AG09319 (cell line): ENCODE measurements at regions not wholly inside any gene's neighbourhood (a gene's known extent, or its start where the extent isn't known, plus 50 kb on each side); places are given as distances from the start of the nearest gene placed in this dataset.

Source experiments
- DNase-seq: peaks from one replicate; pipeline ENCODE4 v3.0.0-alpha.2; 2010; ENCODE audit warnings: low read depth; ENCODE audit errors: extremely low read depth
- CTCF ChIP-seq: IDR thresholded peaks from 2 replicates; pipeline ENCODE4 v1.5.1; 2011; ENCODE audit warnings: low read depth, mild to moderate bottlenecking, inconsistent platforms, low read length, moderate library complexity

GRCh38 chr7:52482076-52482475, 553.4 kb upstream of the POM121L12 start:
- no peak for TF ChIP-seq CTCF
- DNase-seq: no peak

GRCh38 chr7:52481571-52481970, 553.9 kb upstream of the POM121L12 start:
- no peak for DNase-seq
- no peak for TF ChIP-seq CTCF

- DNase-seq: no peak
- no peak for TF ChIP-seq CTCF
Observed at GRCh38 chr7:52479990-52480389, 555.4 kb upstream of the POM121L12 start.

GRCh38 chr7:52475001-52475582, 560.3 kb upstream of the POM121L12 start:
- no peak for TF ChIP-seq CTCF
- DNase-seq: no peak

- no peak for TF ChIP-seq CTCF
- no peak for DNase-seq
Observed at GRCh38 chr7:52473756-52474155, 561.7 kb upstream of the POM121L12 start.

- DNase-seq: no peak
- TF ChIP-seq CTCF: no peak
Observed at GRCh38 chr7:52472006-52472620, 563.3 kb upstream of the POM121L12 start.

GRCh38 chr7:52465216-52465615, 570.2 kb upstream of the POM121L12 start:
- DNase-seq: no peak
- no peak for TF ChIP-seq CTCF
